Neural progenitor cell (in vitro differentiated cells): ENCODE measurements at regions not wholly inside any gene's neighbourhood (a gene's known extent, or its start where the extent isn't known, plus 50 kb on each side); places are given as distances from the start of the nearest gene placed in this dataset.

ENCODE experiments used
- EZH2 ChIP-seq: fragments of 200-600 bp; sonication (generic); IDR thresholded peaks from 2 replicates; pipeline ENCODE4 v1.6.1; 2017; ENCODE audit warnings: antibody characterized with exemption, mild to moderate bottlenecking, moderate library complexity
- EZH2phosphoT487 ChIP-seq: fragments of 200-600 bp; sonication (generic); IDR thresholded peaks from 2 replicates; pipeline ENCODE4 v1.6.1; 2017; ENCODE audit warnings: antibody characterized with exemption
- TF ChIP-seq, protein P1 (sequence below): fragments of 200-600 bp; sonication (generic); IDR thresholded peaks from 2 replicates; pipeline ENCODE4 v1.5.1; 2017; ENCODE audit warnings: antibody characterized with exemption, mild to moderate bottlenecking

GRCh38 chr2:238615187-238615586 is 188.5 kb downstream of the ASB1 start:
- TF ChIP-seq, protein P1, sequence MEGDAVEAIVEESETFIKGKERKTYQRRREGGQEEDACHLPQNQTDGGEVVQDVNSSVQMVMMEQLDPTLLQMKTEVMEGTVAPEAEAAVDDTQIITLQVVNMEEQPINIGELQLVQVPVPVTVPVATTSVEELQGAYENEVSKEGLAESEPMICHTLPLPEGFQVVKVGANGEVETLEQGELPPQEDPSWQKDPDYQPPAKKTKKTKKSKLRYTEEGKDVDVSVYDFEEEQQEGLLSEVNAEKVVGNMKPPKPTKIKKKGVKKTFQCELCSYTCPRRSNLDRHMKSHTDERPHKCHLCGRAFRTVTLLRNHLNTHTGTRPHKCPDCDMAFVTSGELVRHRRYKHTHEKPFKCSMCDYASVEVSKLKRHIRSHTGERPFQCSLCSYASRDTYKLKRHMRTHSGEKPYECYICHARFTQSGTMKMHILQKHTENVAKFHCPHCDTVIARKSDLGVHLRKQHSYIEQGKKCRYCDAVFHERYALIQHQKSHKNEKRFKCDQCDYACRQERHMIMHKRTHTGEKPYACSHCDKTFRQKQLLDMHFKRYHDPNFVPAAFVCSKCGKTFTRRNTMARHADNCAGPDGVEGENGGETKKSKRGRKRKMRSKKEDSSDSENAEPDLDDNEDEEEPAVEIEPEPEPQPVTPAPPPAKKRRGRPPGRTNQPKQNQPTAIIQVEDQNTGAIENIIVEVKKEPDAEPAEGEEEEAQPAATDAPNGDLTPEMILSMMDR = peak; percentile 6
- TF ChIP-seq EZH2 = no peak
- no peak for TF ChIP-seq EZH2phosphoT487
